Esophagus (tissue), 2 donors: ENCODE measurements at regions not wholly inside any gene's neighbourhood (a gene's known extent, or its start where the extent isn't known, plus 50 kb on each side); places are given as distances from the start of the nearest gene placed in this dataset.
"Not testable (repeated sequence)": the region's sequence is repeated elsewhere in the genome, so short reads cannot be mapped to it uniquely, and the experiment has no call there.

Experiments
- H3K27ac ChIP-seq, 2 donors: one replicate each; pipeline ENCODE4 v1.5.1; 2013; ENCODE audit warnings: low read depth in 2 of 2, mild to moderate bottlenecking in 2 of 2, inconsistent platforms in 1 of 2, low read length in 1 of 2, moderate library complexity in 1 of 2
- H3K27me3 ChIP-seq, 2 donors: one replicate each; pipeline ENCODE4 v1.6.1; 2013; ENCODE audit warnings: low read length in 2 of 2, control low read depth in 1 of 2, mild to moderate bottlenecking in 1 of 2; ENCODE audit not compliant: insufficient read depth in 2 of 2, control insufficient read depth in 1 of 2
- H3K36me3 ChIP-seq, 2 donors: one replicate each; pipeline ENCODE4 v1.6.1; 2013; ENCODE audit warnings: low read length in 1 of 2; ENCODE audit not compliant: control insufficient read depth in 2 of 2, insufficient read depth in 2 of 2
- H3K4me1 ChIP-seq, 2 donors: one replicate each; pipeline ENCODE4 v1.6.1; 2013; ENCODE audit warnings: low read length in 1 of 2; ENCODE audit not compliant: control insufficient read depth in 2 of 2, insufficient read depth in 2 of 2
- H3K4me3 ChIP-seq, 2 donors: one replicate each; pipeline ENCODE4 v1.5.1; 2013; ENCODE audit warnings: low read length in 2 of 2, mild to moderate bottlenecking in 2 of 2, low read depth in 1 of 2, moderate library complexity in 1 of 2
- H3K9me3 ChIP-seq, 2 donors: one replicate each; pipeline ENCODE4 v1.6.1; 2013; ENCODE audit warnings: mild to moderate bottlenecking in 2 of 2, low read depth in 1 of 2, low read length in 1 of 2, moderate library complexity in 1 of 2; ENCODE audit not compliant: control insufficient read depth in 2 of 2, insufficient read depth in 1 of 2
- WGBS, 2 donors: extraction: QIAGEN DNeasy Blood & Tissue Kit; methylation state at CpG; one replicate each; pipeline ENCODE4 v1.1.7; 2013; 5-methylcytosine and 5-hydroxymethylcytosine counted together
- donor health status: healthy with polysubstance abuse.
- donor health status: Bipolar disorder and iron deficiency.

DNA sequence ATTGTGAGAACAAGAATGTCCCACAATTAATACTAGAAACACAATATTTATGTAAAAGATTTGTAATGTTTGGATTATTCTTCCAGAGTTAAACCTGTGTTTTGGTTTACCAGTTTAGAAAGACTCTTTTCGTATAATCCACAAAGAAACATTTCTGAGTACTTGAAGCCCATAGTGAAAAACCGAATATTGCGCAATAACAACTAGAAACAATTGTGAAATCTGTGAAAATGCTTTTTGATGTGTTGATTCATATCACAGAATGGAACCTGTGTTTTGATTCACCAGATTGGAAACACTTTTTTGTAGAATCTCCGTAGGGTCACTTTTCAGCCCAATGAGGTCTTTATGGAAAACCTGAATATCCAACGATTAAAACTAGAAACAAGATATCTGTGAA is 386.2 kb downstream of the PRDM9 start:
- Histone ChIP-seq H3K27ac (no peak overlapping the region), H3K4me1 (no peaks in the 10 kb centered on the region), H3K4me3 (no peak overlapping the region), H3K27me3 (no peaks in the 10 kb centered on the region), H3K9me3 (no peaks in the 10 kb centered on the region), H3K36me3 (no peaks in the 10 kb centered on the region)
- 90 to 92% methylated on average over 5 of the region's 5 CpGs for WGBS, 2 donors

DNA sequence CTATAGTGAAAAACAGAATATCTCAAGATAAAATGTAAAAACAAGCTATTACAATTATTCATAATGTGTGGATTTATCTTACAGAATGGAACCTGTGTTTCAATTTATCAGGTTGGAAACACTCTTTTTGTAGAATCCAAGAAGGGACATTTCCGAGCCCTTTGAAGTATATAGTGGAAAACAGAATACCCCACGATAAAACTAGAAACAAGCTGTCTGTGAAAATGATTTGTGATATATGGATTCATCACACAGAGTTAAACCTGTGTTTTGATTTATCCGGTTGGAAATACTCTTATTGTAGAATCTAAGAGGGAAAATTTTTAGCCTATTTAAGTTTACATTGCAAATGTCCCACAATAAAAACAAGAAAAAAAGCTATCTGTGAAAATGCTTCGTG is 388.2 kb downstream of the PRDM9 start:
- no peak overlapping the region for H3K4me3 ChIP-seq
- no peaks in the 10 kb centered on the region for H3K27me3 ChIP-seq
- WGBS, 2 donors, result 75 to 77% methylated on average over 4 of the region's 4 CpGs
- no peaks in the 10 kb centered on the region for H3K4me1 ChIP-seq
- no peaks in the 10 kb centered on the region for H3K9me3 ChIP-seq
- no peak overlapping the region for H3K27ac ChIP-seq
- H3K36me3 ChIP-seq, result no peaks in the 10 kb centered on the region

DNA sequence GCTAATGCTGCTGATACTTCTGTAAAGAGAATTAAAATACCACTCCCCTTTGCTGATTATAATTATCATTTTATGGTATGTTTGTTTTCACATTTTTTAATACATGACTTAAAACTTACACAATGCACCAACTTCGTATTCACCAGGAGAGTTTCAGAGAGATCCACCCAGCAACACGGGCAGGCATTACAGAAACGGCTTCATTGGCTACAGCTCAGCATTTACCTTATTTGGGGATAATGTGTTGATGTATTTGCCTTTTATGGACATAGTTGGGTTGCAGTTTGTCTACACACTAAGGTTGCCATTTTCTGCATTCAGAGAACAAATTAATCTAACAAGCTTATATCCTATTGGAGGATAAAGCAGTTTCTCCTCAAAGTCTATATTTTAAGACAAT is 423.6 kb downstream of the PRDM9 start:
- Histone ChIP-seq H3K36me3 (no peaks in the 10 kb centered on the region), H3K4me3 (no peak overlapping the region), H3K4me1 (no peaks in the 10 kb centered on the region), H3K27ac (no peak overlapping the region), H3K27me3 (no peaks in the 10 kb centered on the region), H3K9me3 (no peaks in the 10 kb centered on the region)
- 66 to 73% methylated on average over 3 of the region's 3 CpGs for WGBS, 2 donors

- H3K4me1 ChIP-seq, result not testable (repeated sequence)
- peak overlapping the region in 1 of 2 donors; percentile 29 for H3K4me3 ChIP-seq
- 88% methylated on average over 41 to 47 of the region's 47 CpGs for WGBS, 2 donors
Measured at GRCh38 chr5:23951261-23951928, 444.0 kb downstream of the PRDM9 start.

GRCh38 chr5:23963449-23963848 is 456.0 kb downstream of the PRDM9 start:
- WGBS, 2 donors, result 78% methylated on average over 5 of the region's 5 CpGs
- Histone ChIP-seq H3K4me3 (no peak overlapping the region), H3K27me3 (no peaks in the 10 kb centered on the region), H3K4me1 (no peaks in the 10 kb centered on the region), H3K36me3 (no peaks in the 10 kb centered on the region), H3K27ac (no peak overlapping the region), H3K9me3 (no peaks in the 10 kb centered on the region)

More at GRCh38 chr5:23951261-23951928, 444.0 kb downstream of the PRDM9 start:
- not testable (repeated sequence) for H3K36me3 ChIP-seq, H3K27me3 ChIP-seq, H3K27ac ChIP-seq, H3K9me3 ChIP-seq

DNA sequence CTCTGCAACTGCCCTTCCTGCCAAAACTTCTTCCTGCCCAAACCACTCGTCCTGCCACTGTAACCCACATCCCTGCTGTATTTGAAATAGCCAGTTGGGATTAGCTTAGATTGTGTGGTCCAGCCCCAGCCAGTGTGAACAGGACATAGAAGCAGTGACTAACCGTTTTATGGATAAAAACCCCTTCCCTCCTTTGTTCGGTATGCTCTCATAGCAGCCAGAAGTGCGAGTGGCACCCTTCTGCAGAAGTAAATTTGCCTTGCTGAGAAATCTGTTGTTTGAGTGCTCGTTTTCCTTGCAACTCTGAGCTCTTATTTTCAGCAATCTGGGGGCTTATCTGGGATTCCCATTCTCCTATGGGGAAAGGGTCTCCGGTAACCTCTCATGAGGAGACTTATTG is 470.0 kb downstream of the PRDM9 start:
- Histone ChIP-seq H3K36me3 (no peaks in the 10 kb centered on the region), H3K9me3 (peaks cover 3 to 8% of the 10 kb centered on the region in 2 donors), H3K4me1 (no peaks in the 10 kb centered on the region), H3K27ac (no peak overlapping the region), H3K4me3 (no peak overlapping the region), H3K27me3 (no peaks in the 10 kb centered on the region)
- WGBS, 2 donors, result 62 to 70% methylated on average over 6 of the region's 6 CpGs

DNA sequence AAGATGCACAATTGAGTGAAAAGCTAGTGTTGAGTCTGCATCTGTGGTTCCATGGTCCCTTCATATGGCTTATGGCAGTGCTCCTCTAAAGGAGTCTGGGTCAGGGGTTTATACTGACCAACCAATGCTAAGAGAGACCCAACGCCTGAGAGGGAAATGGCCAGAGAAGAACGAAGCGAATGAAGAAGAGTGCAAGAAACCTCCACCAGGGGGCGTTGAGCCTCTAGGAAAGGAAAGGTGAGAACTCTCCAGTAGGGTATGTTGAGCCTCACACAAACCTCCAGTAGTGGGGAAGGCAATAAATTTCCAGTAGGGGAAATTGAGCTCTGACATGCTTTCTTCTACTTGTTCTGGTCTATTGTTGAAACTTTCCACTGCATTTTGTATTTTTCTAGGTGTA is 470.6 kb downstream of the PRDM9 start:
- Histone ChIP-seq H3K36me3 (no peaks in the 10 kb centered on the region), H3K27ac (no peak overlapping the region), H3K4me3 (no peak overlapping the region), H3K27me3 (no peaks in the 10 kb centered on the region), H3K4me1 (no peaks in the 10 kb centered on the region), H3K9me3 (peaks cover 3 to 8% of the 10 kb centered on the region in 2 donors)
- 68 to 70% methylated on average over 4 of the region's 4 CpGs for WGBS, 2 donors

DNA sequence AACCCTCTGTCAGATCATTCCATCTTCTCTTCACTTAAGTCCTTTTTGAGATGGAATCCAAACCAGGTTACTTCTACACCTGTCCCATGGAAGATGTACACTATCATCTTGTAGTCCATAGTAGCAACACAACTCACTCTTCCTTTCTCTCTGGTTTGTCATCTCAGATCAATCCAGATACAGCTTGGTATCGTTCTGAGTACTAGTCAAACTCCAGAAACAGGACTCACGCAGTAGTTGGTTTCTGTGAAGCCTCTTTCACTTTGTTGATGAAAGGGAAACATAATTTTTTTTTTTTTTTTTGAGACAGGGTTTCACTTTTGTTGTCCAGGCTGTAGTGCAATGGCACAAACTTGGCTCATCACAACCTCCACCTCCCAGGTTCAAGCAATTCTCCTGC is 484.0 kb downstream of the PRDM9 start:
- H3K4me1 ChIP-seq, result no peaks in the 10 kb centered on the region
- H3K27ac ChIP-seq, result no peak overlapping the region
- H3K27me3 ChIP-seq, result no peaks in the 10 kb centered on the region
- no peaks in the 10 kb centered on the region for H3K9me3 ChIP-seq
- no peak overlapping the region for H3K4me3 ChIP-seq
- 80 to 81% methylated on average over 2 of the region's 2 CpGs for WGBS, 2 donors
- no peaks in the 10 kb centered on the region for H3K36me3 ChIP-seq

DNA sequence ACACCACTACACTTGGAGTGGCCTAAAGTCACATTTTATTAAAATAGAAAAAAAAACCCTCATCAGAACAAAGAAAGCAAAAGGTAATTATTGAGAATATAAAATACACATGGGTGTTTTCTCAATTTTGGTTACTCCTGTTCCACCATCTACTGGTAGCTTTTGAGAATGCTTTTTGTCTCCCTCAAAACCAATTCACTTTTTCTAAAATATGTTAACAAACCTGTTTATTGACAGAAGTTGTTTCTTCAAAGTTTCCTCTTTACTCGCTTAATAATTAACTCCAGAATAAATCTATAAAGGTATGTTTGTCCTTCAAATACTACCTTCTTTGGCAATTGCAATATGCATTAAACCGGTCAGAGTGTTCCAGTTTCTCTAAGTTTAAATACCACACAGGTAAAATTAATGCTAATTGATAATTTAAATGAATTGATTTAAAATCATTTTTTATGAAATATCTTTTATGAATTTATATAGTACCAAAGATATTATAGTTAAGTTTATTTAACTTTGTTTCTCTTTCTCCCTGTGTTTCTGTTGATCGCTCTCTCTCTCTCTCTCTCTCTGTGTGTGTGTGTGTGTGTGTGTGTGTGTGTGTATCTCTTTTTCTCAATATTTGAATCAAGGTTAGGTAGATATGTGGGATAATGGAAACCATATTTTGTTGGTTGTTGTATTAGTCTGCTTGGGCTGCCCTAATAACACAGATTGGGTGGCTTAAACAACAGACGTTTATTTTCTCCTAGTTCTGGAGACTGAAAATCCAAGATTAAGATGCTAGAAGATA is 487.4 kb downstream of the PRDM9 start:
- no peak overlapping the region for H3K4me3 ChIP-seq
- no peaks in the 10 kb centered on the region for H3K4me1 ChIP-seq
- 69 to 74% methylated on average over 4 of the region's 4 CpGs for WGBS, 2 donors
- no peaks in the 10 kb centered on the region for H3K27me3 ChIP-seq
- no peak overlapping the region for H3K27ac ChIP-seq
- no peaks in the 10 kb centered on the region for H3K36me3 ChIP-seq
- no peaks in the 10 kb centered on the region for H3K9me3 ChIP-seq

- Histone ChIP-seq H3K27me3 (no peaks in the 10 kb centered on the region), H3K36me3 (no peaks in the 10 kb centered on the region), H3K27ac (no peak overlapping the region), H3K4me3 (no peak overlapping the region), H3K9me3 (no peaks in the 10 kb centered on the region), H3K4me1 (no peaks in the 10 kb centered on the region)
- WGBS, 2 donors, result 52 to 53% methylated on average over 5 of the region's 5 CpGs
Measured at GRCh38 chr5:23996525-23996924, 489.1 kb downstream of the PRDM9 start.
